ENCODE measurements at regions not wholly inside any gene's neighbourhood (a gene's known extent, or its start where the extent isn't known, plus 50 kb on each side); places are given as distances from the start of the nearest gene placed in this dataset.

DNA sequence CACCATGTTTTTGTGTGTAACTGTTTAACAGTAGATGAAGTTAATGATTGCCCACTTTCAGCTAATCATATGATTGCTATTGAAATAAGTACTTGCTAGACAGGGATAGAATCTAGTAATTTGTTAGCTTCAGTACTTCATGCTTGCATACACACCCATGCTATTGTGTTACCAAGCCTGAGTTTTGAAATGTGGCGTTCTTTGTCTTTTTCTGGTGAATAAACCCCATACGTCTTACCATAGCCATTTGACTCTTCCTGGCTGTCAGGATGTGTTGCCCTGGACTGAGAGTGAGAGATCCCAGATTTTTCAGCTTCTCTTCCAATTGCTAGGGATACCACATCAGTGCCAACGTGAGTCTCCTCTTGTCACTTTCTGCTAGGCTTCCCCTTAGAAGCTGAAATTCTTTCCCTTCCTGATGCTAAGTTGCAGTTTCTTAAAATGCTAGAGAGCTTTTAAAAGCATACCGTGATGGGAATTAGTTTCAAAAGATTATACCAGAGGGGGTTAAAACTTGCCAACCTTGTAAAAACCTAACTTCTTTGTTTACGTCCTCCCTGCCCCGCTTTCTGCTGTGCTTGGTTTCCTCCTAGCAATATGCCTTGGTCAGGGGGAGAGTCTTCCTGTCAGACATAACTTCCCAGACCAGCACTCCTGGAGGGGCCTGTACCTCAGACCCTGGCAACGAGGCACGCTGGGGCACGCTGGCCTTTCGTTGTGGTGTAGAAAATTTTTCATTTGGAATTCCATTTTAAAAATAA is 62.9 kb upstream of the ULK4 start:
- Mint-ChIP-seq H3K4me1 (peaks cover 63% of the 10 kb centered on the region), H3K4me3 (peak overlapping the region; percentile 11), H3K27ac (peak overlapping the region; percentile 99), H3K27me3 (ENCODE audit: low read depth) (no peaks in the 10 kb centered on the region), H3K36me3 (peaks cover 7% of the 10 kb centered on the region), H3K9me3 (peaks cover 8% of the 10 kb centered on the region)
- TF ChIP-seq, protein P1, sequence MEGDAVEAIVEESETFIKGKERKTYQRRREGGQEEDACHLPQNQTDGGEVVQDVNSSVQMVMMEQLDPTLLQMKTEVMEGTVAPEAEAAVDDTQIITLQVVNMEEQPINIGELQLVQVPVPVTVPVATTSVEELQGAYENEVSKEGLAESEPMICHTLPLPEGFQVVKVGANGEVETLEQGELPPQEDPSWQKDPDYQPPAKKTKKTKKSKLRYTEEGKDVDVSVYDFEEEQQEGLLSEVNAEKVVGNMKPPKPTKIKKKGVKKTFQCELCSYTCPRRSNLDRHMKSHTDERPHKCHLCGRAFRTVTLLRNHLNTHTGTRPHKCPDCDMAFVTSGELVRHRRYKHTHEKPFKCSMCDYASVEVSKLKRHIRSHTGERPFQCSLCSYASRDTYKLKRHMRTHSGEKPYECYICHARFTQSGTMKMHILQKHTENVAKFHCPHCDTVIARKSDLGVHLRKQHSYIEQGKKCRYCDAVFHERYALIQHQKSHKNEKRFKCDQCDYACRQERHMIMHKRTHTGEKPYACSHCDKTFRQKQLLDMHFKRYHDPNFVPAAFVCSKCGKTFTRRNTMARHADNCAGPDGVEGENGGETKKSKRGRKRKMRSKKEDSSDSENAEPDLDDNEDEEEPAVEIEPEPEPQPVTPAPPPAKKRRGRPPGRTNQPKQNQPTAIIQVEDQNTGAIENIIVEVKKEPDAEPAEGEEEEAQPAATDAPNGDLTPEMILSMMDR (IDR thresholded peaks at IDR 0.05; ENCODE audit: unreplicated experiment), result no peak
- peak in 1 of 2 experiments; percentile 45 for DNase-seq (ENCODE audit: low spot score in 2 of 2, unreplicated experiment in 2 of 2)

DNA sequence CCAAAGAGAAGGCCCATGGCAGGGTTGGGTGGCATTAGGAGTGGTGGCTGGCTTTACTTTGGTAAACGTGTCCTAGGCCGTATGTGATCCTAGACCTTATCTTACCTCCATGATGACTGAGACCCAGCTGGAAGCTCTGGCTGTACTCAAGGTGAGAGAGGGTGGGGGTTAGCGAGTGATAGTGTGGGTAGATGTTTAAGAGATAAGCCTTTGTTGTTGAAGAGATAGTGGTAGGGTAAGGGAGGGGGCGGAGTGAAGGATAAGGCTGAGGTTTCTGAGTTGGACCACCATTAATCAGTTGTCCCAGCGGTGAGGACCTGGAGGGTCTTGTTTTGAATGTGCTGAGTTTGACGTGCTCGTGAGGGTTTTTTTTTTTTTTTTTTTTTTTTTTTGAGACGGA is 61.5 kb upstream of the ULK4 start:
- TF ChIP-seq, protein P1 (IDR thresholded peaks at IDR 0.05; ENCODE audit: unreplicated experiment), result no peak
- Mint-ChIP-seq H3K4me3 (no peak overlapping the region), H3K27ac (peak overlapping the region; percentile 94), H3K27me3 (ENCODE audit: low read depth) (no peaks in the 10 kb centered on the region), H3K4me1 (peaks cover 71% of the 10 kb centered on the region), H3K9me3 (peaks cover 3% of the 10 kb centered on the region), H3K36me3 (peaks cover 2% of the 10 kb centered on the region)
- DNase-seq (ENCODE audit: low spot score in 2 of 2, unreplicated experiment in 2 of 2), result no peak

DNA sequence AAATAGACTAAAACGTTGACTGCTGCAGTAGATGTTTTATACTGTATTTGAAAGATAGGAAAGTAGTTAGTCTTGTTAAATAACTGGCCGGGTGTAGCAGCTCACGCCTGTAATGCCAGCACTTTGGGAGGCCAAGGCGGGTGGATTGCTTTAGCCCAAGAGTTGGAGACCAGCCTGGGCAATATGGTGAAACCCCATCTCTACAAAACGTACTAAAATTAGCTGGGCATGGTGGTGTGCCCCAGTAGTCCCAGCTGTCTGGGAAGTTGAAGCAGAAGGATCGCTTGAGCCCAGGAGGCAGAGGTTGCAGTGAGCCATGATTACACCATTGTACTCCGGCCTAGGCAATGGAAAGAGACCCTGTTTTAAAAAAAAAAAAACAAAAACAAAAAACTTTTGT is 60.5 kb upstream of the ULK4 start:
- Mint-ChIP-seq H3K27ac (peak overlapping the region; percentile 11), H3K4me3 (no peak overlapping the region), H3K9me3 (no peaks in the 10 kb centered on the region), H3K4me1 (peaks cover 72% of the 10 kb centered on the region), H3K36me3 (no peaks in the 10 kb centered on the region), H3K27me3 (ENCODE audit: low read depth) (no peaks in the 10 kb centered on the region)
- TF ChIP-seq, protein P1 (IDR thresholded peaks at IDR 0.05; ENCODE audit: unreplicated experiment), result no peak
- no peak for DNase-seq (ENCODE audit: low spot score in 2 of 2, unreplicated experiment in 2 of 2)

DNA sequence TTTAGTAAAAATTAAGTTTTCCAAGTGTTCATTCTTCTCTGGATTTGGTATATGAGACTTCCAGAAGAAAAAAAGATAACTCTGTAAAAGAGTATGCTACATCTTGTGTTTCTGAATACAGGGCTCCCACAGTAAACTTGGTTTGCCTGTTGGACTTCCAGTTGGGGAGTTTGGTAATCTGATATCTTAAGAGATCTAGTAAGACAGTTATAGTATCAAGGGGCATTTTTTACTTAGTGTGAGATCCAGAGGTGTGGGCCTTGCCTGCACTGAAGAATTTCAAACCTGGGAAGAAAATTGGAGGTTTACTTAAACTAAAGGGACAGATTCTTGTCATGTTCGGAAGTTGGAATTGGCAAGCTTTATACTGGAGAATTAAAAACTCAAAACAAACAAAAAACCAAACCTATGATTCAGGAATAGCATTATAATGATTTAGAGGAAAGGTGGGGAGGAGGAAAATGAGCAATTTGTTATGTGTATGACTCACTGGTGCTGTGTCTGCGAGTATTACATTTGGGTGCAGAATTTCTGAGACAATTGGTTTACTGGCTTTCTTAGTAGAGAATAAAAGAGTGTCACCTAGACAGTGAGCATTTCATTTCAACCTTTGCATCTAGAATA is 58.9 kb upstream of the ULK4 start:
- Mint-ChIP-seq H3K27ac (peak overlapping the region; percentile 64), H3K4me3 (no peak overlapping the region), H3K27me3 (ENCODE audit: low read depth) (no peaks in the 10 kb centered on the region), H3K4me1 (peaks cover 68% of the 10 kb centered on the region), H3K9me3 (no peaks in the 10 kb centered on the region), H3K36me3 (no peaks in the 10 kb centered on the region)
- TF ChIP-seq, protein P1 (IDR thresholded peaks at IDR 0.05; ENCODE audit: unreplicated experiment), result no peak
- DNase-seq (ENCODE audit: low spot score in 2 of 2, unreplicated experiment in 2 of 2), result no peak

DNA sequence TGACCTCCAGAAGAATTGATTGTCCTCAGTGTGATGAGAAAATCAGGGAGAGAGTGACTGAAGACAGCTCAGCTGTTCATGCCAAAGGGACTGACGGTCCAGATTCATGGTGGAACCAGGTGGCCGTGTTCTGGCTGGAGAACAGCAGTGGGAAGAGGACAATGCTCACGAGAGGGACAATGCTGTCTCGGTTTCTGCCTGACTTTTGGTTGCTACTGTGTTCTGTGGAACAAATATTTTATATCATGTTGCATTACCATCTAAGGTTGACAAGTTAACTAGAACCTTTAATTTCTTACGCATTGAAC is 58.0 kb upstream of the ULK4 start:
- TF ChIP-seq, protein P1 (IDR thresholded peaks at IDR 0.05; ENCODE audit: unreplicated experiment), result no peak
- H3K27ac Mint-ChIP-seq, result peak overlapping the region; percentile 64
- no peak for DNase-seq (ENCODE audit: low spot score in 2 of 2, unreplicated experiment in 2 of 2)
- peaks cover 66% of the 10 kb centered on the region for H3K4me1 Mint-ChIP-seq
- no peaks in the 10 kb centered on the region for H3K9me3 Mint-ChIP-seq
- no peak overlapping the region for H3K4me3 Mint-ChIP-seq
- H3K27me3 Mint-ChIP-seq (ENCODE audit: low read depth), result no peaks in the 10 kb centered on the region
- no peaks in the 10 kb centered on the region for H3K36me3 Mint-ChIP-seq

All from mesothelial cell of epicardium (in vitro differentiated cells).